SK-N-SH (cell line): ENCODE measurements at regions not wholly inside any gene's neighbourhood (a gene's known extent, or its start where the extent isn't known, plus 50 kb on each side); places are given as distances from the start of the nearest gene placed in this dataset.

ENCODE experiments used
- CTCF ChIA-PET: fragments of 300-600, 350-600 bp; formaldehyde crosslinking; extraction: SDS; loops from one replicate; lab custom pipeline; 2021; lab: Yijun Ruan, JAX
- POLR2A ChIA-PET: fragments of 350-600 bp; sonication (Branson Sonifier 250); formaldehyde crosslinking; extraction: SDS; loops from one replicate; lab custom pipeline; 2020; ENCODE audit warnings: antibody characterized with exemption, inconsistent platforms; lab: Yijun Ruan, JAX
- DNase-seq: peaks from one replicate; pipeline ENCODE4 v3.0.0; 2012
- H2AFZ ChIP-seq: fragments of 200-600 bp; sonication (generic); 2 replicates; pipeline ENCODE4 v1.8.1; 2016; ENCODE audit warnings: antibody characterized with exemption, mild to moderate bottlenecking, low read depth
- H3F3A ChIP-seq: fragments of 200-600 bp; sonication (generic); replicated peaks from 2 replicates; pipeline ENCODE3; 2016; ENCODE audit warnings: antibody characterized with exemption, mild to moderate bottlenecking; ENCODE audit not compliant: insufficient read depth
- H3K27ac ChIP-seq, 2 experiments: fragments of 200-500 bp in 1 of 2; fragments of 200-600 bp in 1 of 2; sonication (Bioruptor generic) in 1 of 2; sonication (generic), shearing (Covaris generic) in 1 of 2; 2 replicates each; pipeline versions ENCODE4 v1.5.1 to v1.6.1; 2014 to 2016; ENCODE audit warnings: low read depth in 2 of 2, inconsistent platforms in 1 of 2, low read length in 1 of 2, mild to moderate bottlenecking in 1 of 2, mixed read lengths in 1 of 2
- H3K27me3 ChIP-seq: fragments of 200-600 bp; sonication (generic), shearing (Covaris generic); 2 replicates; pipeline ENCODE4 v1.6.1; 2016; ENCODE audit warnings: mixed run types; ENCODE audit not compliant: insufficient read depth
- H3K36me3 ChIP-seq, 2 experiments: fragments of 200-500 bp in 1 of 2; fragments of 200-600 bp in 1 of 2; sonication (Bioruptor generic) in 1 of 2; sonication (generic) in 1 of 2; replicated peaks in 1 of 2; 2 replicates each; pipeline versions ENCODE3 to v1.5.1; 2014 to 2016; ENCODE audit warnings: low read length in 1 of 2, mild to moderate bottlenecking in 1 of 2; ENCODE audit not compliant: insufficient read depth in 2 of 2, control insufficient read depth in 1 of 2
- H3K4me1 ChIP-seq, 2 experiments: fragments of 200-500 bp in 1 of 2; fragments of 200-600 bp in 1 of 2; sonication (Bioruptor generic) in 1 of 2; sonication (generic), shearing (Covaris generic) in 1 of 2; 2 replicates each; pipeline versions ENCODE4 v1.5.1 to v1.6.1; 2014 to 2016; ENCODE audit warnings: low read depth in 1 of 2, low read length in 1 of 2, mixed run types in 1 of 2; ENCODE audit not compliant: insufficient read depth in 2 of 2, control insufficient read depth in 1 of 2
- H3K4me2 ChIP-seq: fragments of 200-600 bp; sonication (generic), shearing (Covaris generic); 2 replicates; pipeline ENCODE4 v1.6.1; 2017; ENCODE audit warnings: mixed run types
- H3K4me3 ChIP-seq, 2 experiments: fragments of 200-500 bp in 1 of 2; fragments of 200-600 bp in 1 of 2; sonication (Bioruptor generic) in 1 of 2; sonication (generic), shearing (Covaris generic) in 1 of 2; 2 replicates each; pipeline versions ENCODE4 v1.5.1 to v1.8.1; 2014 to 2016; ENCODE audit warnings: low read depth in 2 of 2, inconsistent platforms in 1 of 2, low read length in 1 of 2, mild to moderate bottlenecking in 1 of 2, mixed read lengths in 1 of 2, moderate library complexity in 1 of 2
- H3K79me2 ChIP-seq: fragments of 200-600 bp; sonication (generic); 2 replicates; pipeline ENCODE4 v1.8.1; 2017; ENCODE audit warnings: mild to moderate bottlenecking; ENCODE audit not compliant: insufficient read depth
- H3K9ac ChIP-seq: fragments of 200-600 bp; sonication (generic); 2 replicates; pipeline ENCODE4 v1.6.1; 2017; ENCODE audit warnings: mixed run types
- H3K9me2 ChIP-seq: fragments of 200-600 bp; sonication (generic); 2 replicates; pipeline ENCODE4 v1.6.1; 2017; ENCODE audit warnings: mixed run types
- H3K9me3 ChIP-seq: fragments of 200-600 bp; sonication (generic); 2 replicates; pipeline ENCODE4 v1.6.1; 2017; ENCODE audit warnings: mixed run types, mild to moderate bottlenecking, moderate library complexity
- H4K20me1 ChIP-seq: fragments of 200-600 bp; sonication (generic); 2 replicates; pipeline ENCODE4 v1.6.1; 2017; ENCODE audit warnings: mild to moderate bottlenecking, mixed run types; ENCODE audit not compliant: insufficient read depth
- CHD2 ChIP-seq: fragments of 150-350 bp; IDR thresholded peaks from 2 replicates; pipeline ENCODE4 v1.6.1; 2018; ENCODE audit warnings: low read length; ENCODE audit not compliant: partially characterized antibody
- CTCF ChIP-seq: fragments of 200-600 bp; sonication (generic); IDR thresholded peaks from 2 replicates; pipeline ENCODE4 v1.6.1; 2017; ENCODE audit warnings: antibody characterized with exemption, mild to moderate bottlenecking, moderate library complexity
- ELF1 ChIP-seq: IDR thresholded peaks from 2 replicates; pipeline ENCODE4 v1.4.0; 2012
- FOSL2 ChIP-seq: IDR thresholded peaks from 2 replicates; pipeline ENCODE4 v1.4.0; 2012; ENCODE audit warnings: low read depth, mild to moderate bottlenecking, moderate library complexity, borderline replicate concordance
- FOXJ3 ChIP-seq: sonication (generic); formaldehyde crosslinking; IDR thresholded peaks from 2 replicates; pipeline ENCODE4 v1.5.1; 2020; ENCODE audit warnings: mild to moderate bottlenecking, missing genetic modification reagents
- IRF3 ChIP-seq: fragments of 150-350 bp; IDR thresholded peaks from 2 replicates; pipeline ENCODE4 v1.6.1; 2016; ENCODE audit warnings: mild to moderate bottlenecking, low read depth, low read length
- JUND ChIP-seq: IDR thresholded peaks from 2 replicates; pipeline ENCODE4 v1.4.0; 2012
- MAX ChIP-seq: IDR thresholded peaks from 2 replicates; pipeline ENCODE4 v1.4.0; 2012; ENCODE audit warnings: low read depth
- MEF2A ChIP-seq: IDR thresholded peaks from 2 replicates; pipeline ENCODE4 v1.4.0; 2012; ENCODE audit warnings: low read depth, borderline replicate concordance
- NRF1 ChIP-seq: IDR thresholded peaks from 2 replicates; pipeline ENCODE4 v1.6.1; 2012; ENCODE audit warnings: low read depth, mild to moderate bottlenecking, low read length
- RCOR1 ChIP-seq: fragments of 150-350 bp; IDR thresholded peaks from 2 replicates; pipeline ENCODE4 v1.6.1; 2017; ENCODE audit warnings: antibody characterized with exemption, low read length
- REST ChIP-seq: IDR thresholded peaks from 2 replicates; pipeline ENCODE4 v1.6.1; 2012; ENCODE audit warnings: mild to moderate bottlenecking, low read depth, low read length, moderate library complexity
- SMC3 ChIP-seq: IDR thresholded peaks from 2 replicates; pipeline ENCODE4 v1.6.1; 2012; ENCODE audit warnings: low read depth, low read length, improper control_type of control experiment
- TAF1 ChIP-seq: IDR thresholded peaks from 2 replicates; pipeline ENCODE4 v1.6.1; 2012; ENCODE audit warnings: low read depth, mild to moderate bottlenecking, low read length, moderate library complexity, borderline replicate concordance
- TCF12 ChIP-seq: IDR thresholded peaks from 2 replicates; pipeline ENCODE4 v1.4.0; 2012
- TEAD4 ChIP-seq: IDR thresholded peaks from 2 replicates; pipeline ENCODE4 v1.4.0; 2012; ENCODE audit warnings: mild to moderate bottlenecking, borderline replicate concordance; ENCODE audit not compliant: insufficient read depth
- WGBS: methylation state at CpG from one replicate; pipeline ENCODE4 v1.1.6; 2017; ENCODE audit warnings: low lambda C conversion rate; 5-methylcytosine and 5-hydroxymethylcytosine counted together

GRCh38 chr2:138219961-138220360 is 255.7 kb downstream of the HNMT start:
- 84% methylated on average over 5 of the region's 5 CpGs for WGBS
- no peak overlapping the region for H3K4me2 ChIP-seq
- TF ChIP-seq TCF12 = no peak
- CTCF ChIA-PET = interaction anchor here (1.0 kb wide), 1 partner anchor 153 kb away, joined by 4 read pairs; no protein-coding TSS in a partner anchor
- H4K20me1 ChIP-seq = no peaks in the 10 kb centered on the region
- H2AFZ ChIP-seq = no peak overlapping the region
- POLR2A ChIA-PET = no interaction called here
- no peaks in the 10 kb centered on the region for H3K27me3 ChIP-seq
- no peaks in the 10 kb centered on the region for H3K79me2 ChIP-seq
- no peaks in the 10 kb centered on the region for H3K9me2 ChIP-seq
- no peak overlapping the region for H3K4me3 ChIP-seq
- H3K27ac ChIP-seq = no peak overlapping the region
- no peak for DNase-seq
- no peak overlapping the region for H3K9ac ChIP-seq
- H3K36me3 ChIP-seq = no peaks in the 10 kb centered on the region
- H3F3A ChIP-seq = no peaks in the 10 kb centered on the region
- H3K4me1 ChIP-seq = no peaks in the 10 kb centered on the region
- no peaks in the 10 kb centered on the region for H3K9me3 ChIP-seq

GRCh38 chr2:138221358-138221757 is 257.1 kb downstream of the HNMT start:
- ChIA-PET CTCF (interaction anchor here (0.6 kb wide), 1 partner anchor 153 kb away, joined by 3 read pairs; no protein-coding TSS in a partner anchor), POLR2A (no interaction called here)
- H2AFZ ChIP-seq = no peak overlapping the region
- H3K79me2 ChIP-seq = no peaks in the 10 kb centered on the region
- H3K9ac ChIP-seq = no peak overlapping the region
- no peaks in the 10 kb centered on the region for H3K36me3 ChIP-seq
- no peak overlapping the region for H3K4me3 ChIP-seq
- 95% methylated on average over 4 of the region's 4 CpGs for WGBS
- no peaks in the 10 kb centered on the region for H3K9me3 ChIP-seq
- no peaks in the 10 kb centered on the region for H3K9me2 ChIP-seq
- no peaks in the 10 kb centered on the region for H3K27me3 ChIP-seq
- H3K4me2 ChIP-seq = no peak overlapping the region
- no peak for TF ChIP-seq TEAD4
- TF ChIP-seq FOSL2 = no peak
- TF ChIP-seq TCF12 = no peak
- TF ChIP-seq ELF1 = no peak
- TF ChIP-seq NRF1 = no peak
- TF ChIP-seq CHD2 = no peak
- TF ChIP-seq RCOR1 = no peak
- TF ChIP-seq SMC3 = no peak
- no peak for TF ChIP-seq MAX
- no peak for TF ChIP-seq TAF1
- TF ChIP-seq IRF3 = no peak
- no peak for TF ChIP-seq MEF2A
- TF ChIP-seq FOXJ3 (CRISPR knock-in tag) = no peak
- no peak for TF ChIP-seq REST
- no peak for TF ChIP-seq CTCF
- TF ChIP-seq JUND = no peak
- no peaks in the 10 kb centered on the region for H3K4me1 ChIP-seq
- no peak overlapping the region for H3K27ac ChIP-seq
- no peaks in the 10 kb centered on the region for H3F3A ChIP-seq
- H4K20me1 ChIP-seq = no peaks in the 10 kb centered on the region
- no peak for DNase-seq
